ENCODE measurements at regions not wholly inside any gene's neighbourhood (a gene's known extent, or its start where the extent isn't known, plus 50 kb on each side); places are given as distances from the start of the nearest gene placed in this dataset.

DNA sequence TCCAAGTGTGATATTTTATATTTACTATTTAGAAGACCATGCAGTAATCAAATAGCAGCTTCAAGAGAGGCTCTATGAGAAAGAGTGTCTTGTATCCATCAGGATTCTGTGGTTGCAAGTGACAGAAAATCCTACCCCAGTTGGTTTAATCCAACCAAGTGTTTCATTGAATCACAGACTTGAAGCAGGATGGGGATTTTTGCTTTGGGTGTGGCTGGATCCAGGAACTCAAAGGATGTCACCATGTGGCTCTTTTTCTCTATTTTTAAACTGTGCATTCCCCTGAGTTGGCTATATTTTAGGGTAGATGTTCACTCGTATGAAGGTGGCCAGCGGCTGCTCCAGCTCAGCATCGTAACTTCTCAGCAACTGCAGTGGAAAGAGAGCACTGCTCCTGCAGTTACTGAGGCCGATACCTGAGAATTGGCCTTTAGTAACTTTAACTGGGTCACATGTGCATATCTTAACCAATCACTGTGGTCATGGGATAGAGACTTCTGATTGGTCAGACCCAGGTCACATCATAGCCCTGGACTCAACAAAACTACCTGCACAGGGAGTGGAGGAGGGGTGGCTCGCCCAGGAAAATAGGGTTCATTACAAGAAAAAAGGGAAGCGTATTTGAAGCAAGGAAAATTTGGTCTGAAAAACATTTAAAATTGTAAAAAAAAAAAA, 396.1 kb upstream of the SULF2 start:
- TF ChIP-seq EZH2 (IDR thresholded peaks at IDR 0.05; ENCODE audit: borderline replicate concordance, low read depth, low read length, poor library complexity, severe bottlenecking), result no peak
- TF ChIP-seq, protein P1, sequence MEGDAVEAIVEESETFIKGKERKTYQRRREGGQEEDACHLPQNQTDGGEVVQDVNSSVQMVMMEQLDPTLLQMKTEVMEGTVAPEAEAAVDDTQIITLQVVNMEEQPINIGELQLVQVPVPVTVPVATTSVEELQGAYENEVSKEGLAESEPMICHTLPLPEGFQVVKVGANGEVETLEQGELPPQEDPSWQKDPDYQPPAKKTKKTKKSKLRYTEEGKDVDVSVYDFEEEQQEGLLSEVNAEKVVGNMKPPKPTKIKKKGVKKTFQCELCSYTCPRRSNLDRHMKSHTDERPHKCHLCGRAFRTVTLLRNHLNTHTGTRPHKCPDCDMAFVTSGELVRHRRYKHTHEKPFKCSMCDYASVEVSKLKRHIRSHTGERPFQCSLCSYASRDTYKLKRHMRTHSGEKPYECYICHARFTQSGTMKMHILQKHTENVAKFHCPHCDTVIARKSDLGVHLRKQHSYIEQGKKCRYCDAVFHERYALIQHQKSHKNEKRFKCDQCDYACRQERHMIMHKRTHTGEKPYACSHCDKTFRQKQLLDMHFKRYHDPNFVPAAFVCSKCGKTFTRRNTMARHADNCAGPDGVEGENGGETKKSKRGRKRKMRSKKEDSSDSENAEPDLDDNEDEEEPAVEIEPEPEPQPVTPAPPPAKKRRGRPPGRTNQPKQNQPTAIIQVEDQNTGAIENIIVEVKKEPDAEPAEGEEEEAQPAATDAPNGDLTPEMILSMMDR (conservative IDR thresholded peaks at IDR 0.05; ENCODE audit: low read depth, low read length), result no peak

Data from A673 (cell line).